OCI-LY1 (cell line): ENCODE measurements at regions not wholly inside any gene's neighbourhood (a gene's known extent, or its start where the extent isn't known, plus 50 kb on each side); places are given as distances from the start of the nearest gene placed in this dataset.
A peak's percentile ranks its signal among the peaks of the same experiment; 100 is the strongest.

Experiments
- H2AFZ ChIP-seq: fragments of 200-600 bp; sonication (generic), shearing (Covaris generic); 2 replicates; pipeline ENCODE4 v1.6.0; 2014; ENCODE audit warnings: antibody characterized with exemption, mild to moderate bottlenecking, low read length
- H3F3A ChIP-seq: fragments of 200-600 bp; sonication (generic), shearing (Covaris generic); 2 replicates; pipeline ENCODE4 v1.6.0; 2014; ENCODE audit warnings: mild to moderate bottlenecking, antibody characterized with exemption, low read length, moderate library complexity; ENCODE audit not compliant: insufficient read depth
- H3K27ac ChIP-seq: fragments of 200-600 bp; sonication (generic); 2 replicates; pipeline ENCODE4 v1.5.1; 2014; ENCODE audit warnings: low read length, mixed run types, mild to moderate bottlenecking, low read depth; ENCODE audit not compliant: poor library complexity, severe bottlenecking
- H3K27me3 ChIP-seq: fragments of 200-600 bp; sonication (generic); 2 replicates; pipeline ENCODE4 v1.6.0; 2014; ENCODE audit warnings: antibody characterized with exemption, mild to moderate bottlenecking, low read length, moderate library complexity; ENCODE audit not compliant: insufficient read depth
- H3K36me3 ChIP-seq: fragments of 200-600 bp; sonication (generic); 2 replicates; pipeline ENCODE4 v1.6.1; 2014; ENCODE audit warnings: mild to moderate bottlenecking, antibody characterized with exemption, low read length, moderate library complexity, mixed read lengths; ENCODE audit not compliant: insufficient read depth
- H3K4me1 ChIP-seq: fragments of 200-600 bp; sonication (generic); 2 replicates; pipeline ENCODE4 v1.5.1; 2014; ENCODE audit warnings: mild to moderate bottlenecking, low read length, moderate library complexity; ENCODE audit not compliant: insufficient read depth, severe bottlenecking
- H3K4me2 ChIP-seq: fragments of 200-600 bp; sonication (generic), shearing (Covaris generic); 2 replicates; pipeline ENCODE4 v1.6.1; 2014; ENCODE audit warnings: low read length
- H3K4me3 ChIP-seq: fragments of 200-600 bp; sonication (generic); 2 replicates; pipeline ENCODE4 v1.5.1; 2014; ENCODE audit warnings: low read length, low read depth, mild to moderate bottlenecking, mixed read lengths; ENCODE audit not compliant: poor library complexity, severe bottlenecking
- H3K79me2 ChIP-seq: fragments of 200-600 bp; shearing (Covaris generic); 2 replicates; pipeline ENCODE4 v1.6.1; 2016; ENCODE audit warnings: mixed run types, low read length, mixed read lengths; ENCODE audit not compliant: insufficient read depth
- H3K9ac ChIP-seq: fragments of 200-600 bp; sonication (generic), shearing (Covaris generic); 2 replicates; pipeline ENCODE4 v1.6.1; 2014; ENCODE audit warnings: mild to moderate bottlenecking, low read length, mixed read lengths
- H3K9me2 ChIP-seq: fragments of 200-600 bp; sonication (generic), shearing (Covaris generic); 2 replicates; pipeline ENCODE4 v1.6.1; 2014; ENCODE audit warnings: low read depth, mild to moderate bottlenecking, low read length, mixed read lengths
- H3K9me3 ChIP-seq: fragments of 200-600 bp; shearing (Covaris generic); 2 replicates; pipeline ENCODE4 v1.6.1; 2014; ENCODE audit warnings: low read length, mixed read lengths
- H4K20me1 ChIP-seq: fragments of 200-600 bp; sonication (generic), shearing (Covaris generic); 2 replicates; pipeline ENCODE4 v1.6.0; 2016; ENCODE audit warnings: mild to moderate bottlenecking, low read length; ENCODE audit not compliant: insufficient read depth
- EZH2 ChIP-seq: fragments of 200-600 bp; sonication (generic), shearing (Covaris generic); IDR thresholded peaks from 2 replicates; pipeline ENCODE4 v1.8.0; 2017; ENCODE audit warnings: borderline replicate concordance, mixed run types, mild to moderate bottlenecking, antibody characterized with exemption, low read length, moderate library complexity, mixed read lengths
- TF ChIP-seq, protein P1 (sequence below): fragments of 200-600 bp; sonication (generic), shearing (Covaris generic); IDR thresholded peaks from 2 replicates; pipeline ENCODE4 v1.5.1; 2017; ENCODE audit warnings: mild to moderate bottlenecking, antibody characterized with exemption, low read length, moderate library complexity, mixed read lengths

DNA sequence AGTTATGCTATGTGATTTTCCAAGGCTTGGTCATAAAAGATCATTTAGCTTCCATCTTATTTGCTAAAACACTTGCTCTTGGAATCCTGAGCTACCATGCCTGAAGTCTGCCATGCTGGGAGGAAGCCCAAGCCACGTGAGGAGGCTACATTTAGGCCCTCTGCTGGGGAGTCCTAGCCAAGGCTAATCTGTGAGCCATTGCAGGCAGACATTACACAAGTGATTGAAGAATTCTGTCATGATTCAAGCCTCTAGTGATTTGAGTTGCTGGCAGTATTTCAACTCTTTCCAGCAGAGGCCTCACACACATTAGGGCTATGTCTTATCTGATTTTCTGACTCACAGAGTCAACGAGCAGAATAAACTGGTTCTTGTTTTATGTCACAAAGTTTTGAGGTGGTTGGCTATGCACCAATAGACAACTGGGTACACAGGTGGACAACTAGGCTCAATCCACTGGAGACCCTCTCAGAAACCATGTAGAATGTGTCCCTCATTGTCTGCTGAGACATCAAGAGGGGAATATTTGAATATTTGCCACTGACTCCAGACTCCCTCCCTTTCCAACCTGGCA, 227.2 kb upstream of the SULF2 start:
- no peaks in the 10 kb centered on the region for H3K9me2 ChIP-seq

DNA sequence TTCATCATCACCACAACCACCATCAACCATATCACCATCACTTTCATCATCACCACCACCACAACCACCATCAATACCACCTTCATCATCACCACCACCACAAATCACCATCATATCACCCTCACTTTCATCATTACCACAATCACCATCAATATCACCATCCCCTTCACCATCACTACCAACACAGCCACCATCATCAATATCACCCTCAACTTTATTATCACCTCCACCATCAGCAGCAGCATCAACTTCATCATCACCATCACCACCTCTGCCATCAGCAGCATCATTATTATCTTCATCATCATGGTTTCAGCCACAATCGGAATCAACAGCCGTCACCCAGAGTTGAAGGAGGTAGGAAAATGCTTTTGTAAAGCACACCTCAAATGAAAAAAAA, 225.7 kb upstream of the SULF2 start:
- Histone ChIP-seq H3F3A (no peaks in the 10 kb centered on the region), H3K4me2 (no peak overlapping the region), H3K9me2 (no peaks in the 10 kb centered on the region), H3K36me3 (no peaks in the 10 kb centered on the region), H3K9me3 (no peaks in the 10 kb centered on the region), H2AFZ (no peak overlapping the region), H3K4me3 (no peak overlapping the region), H3K4me1 (no peaks in the 10 kb centered on the region), H4K20me1 (no peaks in the 10 kb centered on the region), H3K79me2 (no peaks in the 10 kb centered on the region), H3K9ac (no peak overlapping the region), H3K27me3 (no peaks in the 10 kb centered on the region), H3K27ac (no peak overlapping the region)
- TF ChIP-seq, protein P1, sequence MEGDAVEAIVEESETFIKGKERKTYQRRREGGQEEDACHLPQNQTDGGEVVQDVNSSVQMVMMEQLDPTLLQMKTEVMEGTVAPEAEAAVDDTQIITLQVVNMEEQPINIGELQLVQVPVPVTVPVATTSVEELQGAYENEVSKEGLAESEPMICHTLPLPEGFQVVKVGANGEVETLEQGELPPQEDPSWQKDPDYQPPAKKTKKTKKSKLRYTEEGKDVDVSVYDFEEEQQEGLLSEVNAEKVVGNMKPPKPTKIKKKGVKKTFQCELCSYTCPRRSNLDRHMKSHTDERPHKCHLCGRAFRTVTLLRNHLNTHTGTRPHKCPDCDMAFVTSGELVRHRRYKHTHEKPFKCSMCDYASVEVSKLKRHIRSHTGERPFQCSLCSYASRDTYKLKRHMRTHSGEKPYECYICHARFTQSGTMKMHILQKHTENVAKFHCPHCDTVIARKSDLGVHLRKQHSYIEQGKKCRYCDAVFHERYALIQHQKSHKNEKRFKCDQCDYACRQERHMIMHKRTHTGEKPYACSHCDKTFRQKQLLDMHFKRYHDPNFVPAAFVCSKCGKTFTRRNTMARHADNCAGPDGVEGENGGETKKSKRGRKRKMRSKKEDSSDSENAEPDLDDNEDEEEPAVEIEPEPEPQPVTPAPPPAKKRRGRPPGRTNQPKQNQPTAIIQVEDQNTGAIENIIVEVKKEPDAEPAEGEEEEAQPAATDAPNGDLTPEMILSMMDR, result no peak
- no peak for TF ChIP-seq EZH2

More for the DNA sequence above, 227.2 kb upstream of the SULF2 start:
- H3K36me3 ChIP-seq, result no peaks in the 10 kb centered on the region
- H3K9me3 ChIP-seq, result no peaks in the 10 kb centered on the region
- no peaks in the 10 kb centered on the region for H3K27me3 ChIP-seq
- no peak overlapping the region for H3K9ac ChIP-seq
- no peak overlapping the region for H3K4me3 ChIP-seq
- no peak for TF ChIP-seq EZH2
- TF ChIP-seq, protein P1, result 0 out of 2 replicates have a peak, but pooled peaks have one; percentile 13
- no peaks in the 10 kb centered on the region for H3K4me1 ChIP-seq
- H3K79me2 ChIP-seq, result no peaks in the 10 kb centered on the region
- no peak overlapping the region for H2AFZ ChIP-seq
- H3K27ac ChIP-seq, result no peak overlapping the region
- no peaks in the 10 kb centered on the region for H4K20me1 ChIP-seq
- no peaks in the 10 kb centered on the region for H3F3A ChIP-seq
- no peak overlapping the region for H3K4me2 ChIP-seq

DNA sequence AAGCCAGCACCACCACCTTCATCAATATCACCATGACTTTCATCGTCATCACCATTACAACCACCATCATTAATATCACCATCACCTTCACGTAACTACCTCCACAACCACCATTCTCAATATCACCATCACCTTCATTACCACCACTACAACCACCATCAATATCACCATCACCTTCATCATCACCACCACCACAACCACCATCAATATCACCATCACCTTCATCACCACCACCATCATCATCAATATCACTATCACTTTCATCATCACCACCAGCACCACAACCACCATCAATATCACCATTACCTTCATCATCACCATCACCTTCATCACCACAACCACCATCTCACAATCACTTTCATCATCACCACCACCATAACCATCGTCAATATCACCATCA, 225.3 kb upstream of the SULF2 start:
- H3K79me2 ChIP-seq, result no peaks in the 10 kb centered on the region
- no peak overlapping the region for H3K27ac ChIP-seq
- TF ChIP-seq, protein P1, result no peak
- TF ChIP-seq EZH2, result no peak
- no peaks in the 10 kb centered on the region for H3K9me3 ChIP-seq
- H3K9me2 ChIP-seq, result no peaks in the 10 kb centered on the region
- H3K4me3 ChIP-seq, result no peak overlapping the region
- H4K20me1 ChIP-seq, result no peaks in the 10 kb centered on the region
- H2AFZ ChIP-seq, result no peak overlapping the region
- no peak overlapping the region for H3K9ac ChIP-seq
- H3K4me1 ChIP-seq, result no peaks in the 10 kb centered on the region
- H3K27me3 ChIP-seq, result no peaks in the 10 kb centered on the region
- no peaks in the 10 kb centered on the region for H3F3A ChIP-seq
- H3K4me2 ChIP-seq, result no peak overlapping the region
- no peaks in the 10 kb centered on the region for H3K36me3 ChIP-seq
